HG03196 (cell line): ENCODE measurements at regions not wholly inside any gene's neighbourhood (a gene's known extent, or its start where the extent isn't known, plus 50 kb on each side); places are given as distances from the start of the nearest gene placed in this dataset.
A peak's percentile ranks its signal among the peaks of the same experiment; 100 is the strongest.
"Not testable (repeated sequence)": the region's sequence is repeated elsewhere in the genome, so short reads cannot be mapped to it uniquely, and the experiment has no call there.

ENCODE experiments used
- ATAC-seq: cut with Tn5 transposase; IDR thresholded peaks from one replicate; pipeline ENCODE4 v1.9.1; 2021; ENCODE audit not compliant: unreplicated experiment

DNA sequence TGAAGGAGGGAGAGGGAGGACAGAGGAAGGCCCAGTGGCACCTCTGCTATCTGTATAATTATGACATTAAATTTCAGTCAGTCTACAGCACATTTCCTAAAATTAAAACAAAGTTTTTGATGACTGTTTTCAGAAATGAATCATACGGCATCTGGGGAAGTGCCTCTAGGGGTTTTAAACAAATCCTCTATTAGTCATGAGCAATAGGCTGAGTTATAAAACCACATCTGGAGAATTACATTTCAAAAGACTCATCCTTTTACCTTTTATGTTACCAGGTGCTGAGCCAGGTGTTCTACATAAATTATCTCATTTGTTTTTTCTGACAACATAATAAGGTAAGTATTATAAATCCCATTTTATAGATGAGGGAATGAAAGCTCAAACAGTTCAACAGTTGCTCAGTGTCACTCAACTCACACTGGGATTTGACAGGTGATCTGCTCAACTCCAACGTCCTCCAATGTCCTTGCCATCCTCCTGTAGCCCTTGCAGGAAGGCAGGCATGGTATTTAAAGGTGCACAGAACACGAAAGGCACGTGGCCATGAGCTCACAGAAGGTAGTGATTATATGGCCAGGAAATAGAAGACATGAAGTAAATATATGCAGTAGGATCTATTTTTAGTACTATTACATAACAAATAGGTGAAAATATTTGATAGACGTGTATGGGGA is 184.2 kb upstream of the MAN1A1 start:
- no peak for ATAC-seq

DNA sequence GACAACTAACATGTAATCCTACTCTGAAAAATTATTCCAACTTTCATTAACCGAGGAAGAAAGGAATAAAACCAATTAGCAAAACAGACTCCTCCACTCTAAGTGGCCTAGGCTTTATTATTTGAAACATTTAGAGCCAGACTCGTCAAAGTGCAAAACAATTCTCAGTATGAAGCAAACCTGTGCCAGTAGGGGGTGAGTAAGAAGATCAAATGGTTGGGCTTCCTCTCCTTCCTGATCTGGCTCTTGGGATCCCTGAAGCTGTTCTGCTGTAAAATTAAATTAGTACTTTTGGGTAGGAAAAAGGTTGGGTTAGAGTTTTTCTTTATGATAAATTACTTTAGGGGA is 177.6 kb upstream of the MAN1A1 start:
- ATAC-seq = no peak

DNA sequence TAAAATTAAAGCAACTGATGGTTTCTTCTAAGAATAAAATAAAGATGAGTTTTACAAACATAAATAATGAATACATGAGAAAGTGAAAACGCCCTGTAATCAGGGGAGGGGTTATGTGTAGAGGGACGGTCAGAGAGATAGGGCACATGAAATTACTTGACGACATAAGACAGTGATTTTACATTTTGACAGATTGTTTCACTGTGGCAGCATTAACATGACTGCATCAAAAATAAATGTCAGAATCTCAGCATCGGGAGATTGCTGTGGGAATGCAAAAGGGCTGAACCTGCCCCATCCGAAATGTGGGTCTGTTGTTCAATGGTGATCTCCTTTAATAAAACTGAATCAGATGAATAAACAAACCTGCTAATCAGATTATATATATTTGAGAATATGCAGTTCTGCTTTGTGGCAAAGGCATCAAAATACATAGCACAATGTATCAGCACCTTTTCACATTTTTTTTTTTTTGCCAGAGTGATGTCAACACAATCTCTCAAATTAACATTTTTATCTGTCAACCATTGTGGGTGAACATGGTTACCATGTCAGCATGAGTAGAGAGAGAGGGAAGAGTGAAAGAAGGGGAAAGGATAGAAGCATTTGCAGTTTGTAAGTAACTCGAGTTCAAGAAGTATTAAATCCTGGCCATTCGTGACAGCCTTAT is 177.1 kb upstream of the MAN1A1 start:
- ATAC-seq = no peak

DNA sequence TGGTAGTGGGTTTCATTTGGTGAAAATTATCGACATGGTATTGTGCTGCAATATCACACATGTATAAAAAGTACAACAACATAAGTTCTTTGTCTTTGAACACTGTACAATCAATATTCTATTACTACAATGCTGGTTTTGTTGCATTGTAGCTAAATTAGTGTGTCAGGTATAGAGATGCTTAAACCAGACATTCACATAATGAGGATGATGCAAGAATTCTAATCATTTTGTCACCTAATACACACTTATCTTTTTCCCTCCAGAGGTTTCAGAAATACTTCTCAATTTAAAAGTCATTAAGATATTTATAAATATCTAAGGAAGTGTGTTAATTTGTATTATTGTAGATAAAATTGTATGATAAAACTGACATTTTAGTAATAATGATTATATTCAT is 174.8 kb upstream of the MAN1A1 start:
- no peak for ATAC-seq

DNA sequence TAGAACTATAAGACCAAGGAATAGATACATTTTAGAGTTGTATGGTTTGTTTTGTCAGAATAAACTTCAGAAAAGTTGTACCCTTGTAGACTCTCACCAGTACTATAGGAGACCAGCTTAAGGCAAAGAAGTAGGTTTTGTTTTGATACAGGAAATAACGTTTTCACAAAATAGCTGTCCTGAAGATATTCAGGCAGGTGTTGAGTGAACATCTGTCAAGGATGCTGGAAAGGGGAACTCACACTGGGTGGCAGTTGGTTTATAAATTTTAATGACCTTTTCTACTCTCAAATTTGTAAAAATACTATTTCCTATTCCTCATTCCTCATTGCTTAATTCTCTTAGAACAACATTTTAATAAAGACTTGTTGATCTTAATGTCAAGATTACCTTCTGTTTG is 174.0 kb upstream of the MAN1A1 start:
- ATAC-seq = no peak

DNA sequence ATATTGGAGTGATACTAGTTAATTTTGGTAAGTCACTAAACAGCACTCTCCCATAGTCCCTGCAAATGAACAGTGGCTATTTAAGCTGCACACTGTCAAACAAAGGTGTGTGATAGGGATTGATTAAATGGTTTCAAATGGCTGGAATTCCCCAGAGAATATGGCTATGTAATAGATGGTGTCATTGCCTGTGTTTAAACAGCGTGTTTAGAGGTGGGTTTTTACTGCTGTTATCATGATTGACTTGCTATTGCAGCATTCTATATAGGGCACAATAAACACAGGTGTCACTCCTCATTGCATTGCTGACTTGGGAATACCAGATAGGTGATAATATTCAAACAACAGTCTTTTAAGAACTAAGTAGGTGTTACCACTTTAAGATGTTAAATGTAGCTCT is 171.7 kb upstream of the MAN1A1 start:
- no peak for ATAC-seq

DNA sequence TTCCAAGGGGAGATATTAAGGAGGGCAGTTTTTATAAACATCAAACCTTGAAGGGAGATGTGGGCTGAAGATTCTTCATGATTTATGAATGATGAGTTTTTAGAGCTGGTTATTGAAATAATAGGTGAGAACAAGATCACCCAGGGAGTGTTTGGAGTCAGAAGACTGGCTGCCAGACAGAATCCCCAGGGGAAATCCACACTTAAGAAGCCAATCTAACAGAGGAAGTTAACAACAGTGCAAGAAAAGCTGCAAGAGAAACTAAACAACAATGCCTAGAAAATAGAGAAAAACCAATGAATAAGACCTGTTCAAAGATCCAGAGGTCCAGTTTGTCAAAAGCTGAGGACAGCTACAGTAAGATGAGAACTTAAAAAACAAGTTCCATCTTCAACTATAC is 167.9 kb upstream of the MAN1A1 start:
- ATAC-seq = no peak

DNA sequence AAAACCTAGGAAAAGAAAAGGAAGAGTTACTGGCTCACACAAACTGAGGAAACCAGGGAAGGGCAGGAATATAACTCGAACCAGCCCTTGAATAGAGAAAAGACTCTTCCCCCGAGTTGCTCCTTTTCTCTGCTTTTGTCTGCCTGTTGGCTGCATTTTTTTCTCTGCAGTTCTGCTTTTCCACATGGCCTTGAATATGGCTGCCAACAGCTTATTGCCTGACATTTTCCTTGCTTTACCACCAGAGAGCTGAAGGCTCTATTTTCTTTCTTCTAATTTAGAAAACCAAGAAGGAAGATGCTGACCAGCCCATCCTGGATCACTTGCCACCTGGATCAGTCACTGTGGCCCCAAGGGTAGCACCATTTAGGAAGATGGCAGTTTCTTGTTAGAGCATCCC is 164.8 kb upstream of the MAN1A1 start:
- no peak for ATAC-seq

DNA sequence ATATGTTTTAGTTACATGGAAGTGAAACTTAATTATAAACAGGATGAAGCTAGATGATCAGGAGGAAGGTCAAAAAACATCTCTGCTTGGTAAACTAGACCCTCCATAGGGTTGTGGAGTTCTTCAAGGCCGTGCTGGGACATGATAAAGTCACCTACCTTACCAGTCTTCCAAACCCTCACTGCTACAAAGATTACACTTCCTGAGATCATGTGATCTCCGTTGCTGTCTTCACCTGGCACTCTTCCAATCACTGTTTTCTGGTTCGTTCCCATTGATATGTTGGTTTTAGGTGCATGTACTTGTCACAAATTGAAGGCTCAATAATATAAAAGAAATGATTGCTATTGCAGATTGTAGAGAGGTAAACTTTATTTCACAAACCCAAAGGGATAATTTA is 161.5 kb upstream of the MAN1A1 start:
- ATAC-seq = no peak

DNA sequence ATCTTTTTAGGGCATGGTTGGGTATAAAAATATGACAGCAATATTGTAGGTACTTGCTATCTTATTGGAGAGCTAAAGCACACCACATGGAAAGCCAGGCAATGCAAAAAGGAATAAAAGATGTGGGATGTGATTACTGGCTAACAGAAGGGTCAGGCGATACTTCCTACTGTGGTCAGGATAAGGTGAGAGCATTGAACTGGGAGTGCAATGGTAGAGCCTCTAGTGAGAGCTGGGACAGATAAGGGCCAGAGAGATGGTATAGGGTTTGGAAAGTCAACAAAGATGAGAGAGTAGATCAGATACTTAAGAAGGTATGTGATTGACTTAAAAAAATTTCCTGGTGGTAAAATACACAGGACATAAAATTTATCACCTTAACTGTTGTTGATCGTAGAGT is 160.7 kb upstream of the MAN1A1 start:
- no peak for ATAC-seq

DNA sequence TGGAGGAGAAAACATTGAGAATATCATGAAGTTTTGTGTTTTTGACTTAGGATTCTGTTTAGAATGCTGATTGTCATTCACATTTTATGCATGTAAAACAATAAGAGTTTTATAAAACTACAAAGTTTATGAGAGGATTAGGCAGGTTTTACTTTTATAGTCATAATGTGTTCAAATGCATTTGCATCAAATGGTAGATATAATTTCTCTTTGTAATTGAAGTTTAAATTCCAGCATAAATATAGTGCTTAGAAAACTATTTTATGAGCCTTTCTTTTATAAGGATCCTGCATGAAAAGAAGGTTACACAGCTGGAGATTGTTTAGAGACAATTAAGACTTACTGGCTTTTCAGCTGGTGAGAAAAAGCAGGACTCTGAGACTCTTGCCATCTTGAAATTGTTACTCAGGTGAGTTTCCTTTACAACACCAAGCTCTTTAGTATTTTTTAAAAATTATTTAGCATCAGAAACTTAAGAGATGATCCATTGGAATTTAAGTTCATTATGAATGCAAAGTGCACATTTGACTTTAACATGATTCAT is 157.1 kb upstream of the MAN1A1 start:
- ATAC-seq = no peak

DNA sequence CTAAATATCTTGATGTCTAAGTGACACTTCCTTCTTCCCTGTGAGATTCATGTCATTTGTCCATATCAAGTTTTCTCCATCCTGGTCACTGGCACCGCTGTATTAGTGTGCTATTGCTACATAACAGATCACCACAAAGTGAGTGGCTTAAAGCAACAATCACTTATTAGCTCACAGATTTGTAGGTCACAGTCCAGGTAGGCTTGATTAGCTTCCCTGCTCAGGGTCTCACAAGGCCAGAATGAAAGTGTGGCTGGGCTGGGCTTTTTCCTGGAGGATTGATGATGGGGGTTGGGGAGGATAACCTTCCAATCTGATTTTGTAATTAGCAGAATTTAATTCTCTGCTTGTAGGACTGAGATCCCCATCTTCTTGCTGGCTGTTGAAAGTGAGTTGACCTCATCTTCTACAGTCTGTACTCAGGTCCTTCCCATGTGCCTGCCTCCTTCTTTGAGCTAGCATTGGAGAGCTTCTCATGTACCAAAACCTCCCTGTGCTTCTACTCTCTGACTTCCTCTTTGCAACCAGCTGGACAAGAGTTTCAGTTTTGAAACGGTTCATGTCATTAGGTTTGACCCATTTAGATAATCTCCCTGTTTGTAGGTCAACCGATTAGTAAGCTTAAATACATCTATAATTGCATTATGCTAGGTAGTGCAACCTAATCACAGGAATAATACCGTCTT is 152.4 kb upstream of the MAN1A1 start:
- ATAC-seq = peak; percentile 81

DNA sequence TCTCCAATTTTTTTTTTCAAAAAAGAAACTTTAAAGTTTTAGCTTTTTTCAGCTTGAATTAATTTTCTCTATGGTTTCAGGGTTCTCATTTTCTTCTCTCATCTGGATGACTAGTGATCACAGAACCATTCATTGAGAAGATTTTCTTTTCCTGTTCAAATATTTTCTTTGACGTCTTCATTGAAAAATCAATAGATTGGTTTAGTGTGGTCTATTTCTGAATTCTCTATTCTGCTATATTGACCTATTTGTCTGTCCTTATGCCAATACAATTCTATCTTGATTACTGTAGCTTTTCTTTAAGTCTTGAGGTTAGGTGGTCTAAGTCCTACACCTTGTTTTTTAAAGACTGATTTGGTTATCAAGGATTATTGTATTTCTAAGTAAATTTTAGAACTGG is 150.2 kb upstream of the MAN1A1 start:
- ATAC-seq = no peak

DNA sequence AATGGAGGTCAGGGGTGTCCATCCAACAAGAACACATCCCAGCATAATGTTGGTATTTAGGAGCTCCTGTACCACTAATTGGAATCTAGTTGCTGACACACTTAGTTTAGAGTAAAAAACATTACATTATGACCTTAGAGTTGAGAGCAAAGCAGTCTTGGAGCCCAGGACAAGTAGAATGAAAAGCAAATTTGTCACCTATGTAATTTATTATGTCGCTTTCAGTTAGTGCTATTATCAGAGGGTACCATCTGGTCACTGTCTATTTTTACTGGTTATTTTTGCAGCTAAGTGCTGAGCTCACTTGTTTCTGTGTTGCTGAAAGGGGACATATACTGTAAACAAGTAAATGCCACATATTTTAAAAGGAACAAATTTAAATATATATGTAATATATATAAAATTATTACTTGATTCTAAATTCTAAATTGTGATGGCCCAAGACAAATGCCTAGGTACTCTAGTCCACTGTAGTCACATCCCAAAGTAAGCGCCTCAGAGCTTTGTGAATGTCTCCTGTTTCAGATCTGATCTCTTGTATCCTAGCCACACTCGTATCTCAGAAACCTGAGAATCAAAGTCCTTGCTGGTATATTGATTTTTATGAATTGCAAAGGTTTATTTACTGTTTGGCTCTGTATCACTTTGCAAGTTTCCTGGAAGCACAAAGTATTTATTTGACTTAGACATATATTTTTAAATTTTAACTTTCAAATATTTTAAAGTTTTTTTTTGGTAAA is 148.6 kb upstream of the MAN1A1 start:
- no peak for ATAC-seq

DNA sequence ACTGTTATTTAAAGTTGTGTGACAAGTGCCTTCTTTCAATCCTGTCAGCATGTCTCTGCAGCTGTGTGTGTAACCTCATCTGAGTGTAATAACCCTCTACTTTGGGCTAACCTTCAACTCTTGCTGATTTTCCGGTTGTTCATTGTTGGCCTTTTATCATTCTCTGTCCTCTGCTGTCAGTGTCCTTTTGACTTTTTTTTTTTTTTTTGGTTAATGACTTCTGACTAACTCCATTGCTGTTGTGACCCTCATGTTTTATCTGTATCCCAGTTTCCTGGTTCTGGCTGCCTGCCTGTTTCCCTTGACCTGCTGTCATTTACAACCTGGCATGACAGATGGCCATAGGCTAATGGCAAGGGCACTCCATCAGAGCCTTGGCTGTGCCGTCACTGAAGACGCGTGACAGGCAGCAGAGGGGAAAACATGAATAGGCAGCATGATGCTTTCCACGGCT is 145.7 kb upstream of the MAN1A1 start:
- ATAC-seq = no peak

DNA sequence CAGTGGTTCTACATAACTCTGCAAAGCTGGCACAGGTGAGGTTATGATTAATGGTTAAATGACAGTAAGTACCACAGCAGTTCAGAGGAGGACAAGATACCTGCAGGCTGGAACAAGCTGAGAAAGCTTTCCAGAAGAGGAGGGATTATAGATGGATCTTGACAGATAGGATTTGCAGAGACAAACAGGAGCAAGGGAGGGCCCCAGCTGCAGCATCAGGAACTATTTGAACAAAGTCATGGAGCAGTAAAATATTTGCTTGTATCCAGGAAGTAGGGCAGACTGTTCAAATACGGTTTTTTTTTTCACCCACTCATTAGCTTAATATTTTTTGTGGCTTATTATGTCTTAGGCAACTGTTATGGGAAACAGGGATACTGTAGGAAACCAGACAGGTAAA is 144.4 kb upstream of the MAN1A1 start:
- no peak for ATAC-seq

DNA sequence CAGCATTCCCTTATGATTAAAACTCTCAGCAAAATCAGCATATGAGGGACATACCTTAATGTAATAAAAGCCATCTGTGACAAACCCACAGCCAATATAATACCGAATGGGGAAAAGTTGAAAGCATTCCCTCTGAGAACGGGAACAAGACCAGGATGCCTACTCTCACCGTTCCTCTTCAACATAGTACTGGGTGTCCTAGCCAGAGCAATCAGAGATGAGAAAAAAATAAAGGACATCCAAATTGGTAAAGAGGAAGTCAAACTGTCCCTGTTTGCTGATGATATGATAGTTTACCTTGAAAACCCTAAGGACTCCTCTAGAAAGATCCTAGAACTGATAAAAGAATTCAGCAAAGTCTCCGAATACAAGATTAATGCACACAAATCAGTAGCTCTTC is 141.6 kb upstream of the MAN1A1 start:
- ATAC-seq = not testable (repeated sequence)

DNA sequence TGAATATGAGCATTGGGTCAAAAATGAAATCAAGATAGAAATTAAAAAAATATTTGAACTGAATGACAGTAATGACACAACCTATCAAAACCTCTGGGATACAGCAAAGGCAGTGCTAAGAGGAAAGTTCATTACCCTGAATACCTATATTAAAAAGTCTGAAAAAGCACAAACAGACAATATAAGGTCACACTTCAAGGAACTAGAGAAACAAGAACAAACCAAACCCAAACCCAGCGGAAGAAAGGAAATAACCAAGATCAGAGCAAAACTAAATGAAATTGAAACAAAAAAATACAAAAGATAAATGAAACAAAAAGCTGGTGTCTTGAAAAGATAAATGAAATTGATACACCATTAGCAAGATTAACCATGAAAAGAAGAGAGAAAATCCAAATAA is 140.5 kb upstream of the MAN1A1 start:
- not testable (repeated sequence) for ATAC-seq

DNA sequence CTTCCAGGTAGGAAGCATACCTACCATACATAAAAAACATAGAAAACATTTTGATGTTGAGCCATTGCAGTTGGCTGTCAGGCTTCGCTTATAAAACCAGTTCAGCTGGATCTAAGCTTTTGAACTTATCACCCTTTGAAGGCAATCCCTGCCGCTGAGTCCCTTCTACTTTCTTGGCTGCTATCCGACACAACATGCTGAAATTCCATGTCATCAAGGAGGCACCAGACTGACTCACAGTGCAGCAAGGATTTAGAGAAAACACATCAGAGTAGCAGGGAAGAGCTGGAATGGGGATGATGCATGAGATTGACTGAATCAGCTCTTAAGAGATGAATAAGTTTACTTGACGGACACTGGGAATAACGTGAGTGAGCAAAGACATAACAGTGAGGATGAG is 135.0 kb upstream of the MAN1A1 start:
- no peak for ATAC-seq

DNA sequence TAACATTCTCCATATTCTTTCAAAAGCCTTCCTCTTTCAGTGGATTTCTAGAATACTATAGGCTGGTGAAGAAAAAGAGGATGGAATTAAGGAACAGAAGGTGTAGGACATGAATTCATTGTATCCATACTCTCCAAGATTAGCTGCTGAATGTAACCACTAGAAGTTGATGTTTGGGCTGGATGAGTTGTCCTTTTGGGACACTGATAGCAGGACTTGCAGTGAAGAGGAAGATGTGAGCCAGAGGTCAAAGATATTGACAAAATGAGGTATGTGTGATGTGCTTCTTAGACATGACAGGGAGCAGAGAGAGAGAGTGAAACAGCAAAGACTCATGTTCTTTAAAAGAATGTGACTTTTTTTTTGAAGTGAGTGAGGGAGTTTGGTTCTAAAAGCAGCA is 134.3 kb upstream of the MAN1A1 start:
- no peak for ATAC-seq

DNA sequence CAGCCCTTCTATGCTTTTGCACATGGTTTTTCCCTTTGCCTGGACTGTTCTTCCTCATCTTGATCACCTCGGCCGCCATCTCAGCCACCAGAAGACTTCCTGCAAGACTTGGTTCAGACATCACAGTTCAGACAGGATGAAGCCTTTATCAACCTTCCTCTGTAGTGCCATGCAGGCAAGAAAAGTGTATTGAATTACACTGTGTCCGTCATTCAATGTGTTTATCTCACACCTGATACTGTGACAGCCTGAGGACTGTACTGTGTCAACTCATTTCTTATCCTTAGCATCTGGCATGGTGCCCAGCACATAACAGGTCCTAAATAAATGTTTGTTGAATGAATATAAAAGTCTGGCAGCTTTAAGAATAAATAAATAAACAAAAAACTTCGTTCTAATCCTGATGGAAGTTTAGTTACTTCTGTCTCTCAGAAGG is 133.3 kb upstream of the MAN1A1 start:
- ATAC-seq = no peak
